ENCODE measurements at regions not wholly inside any gene's neighbourhood (a gene's known extent, or its start where the extent isn't known, plus 50 kb on each side); places are given as distances from the start of the nearest gene placed in this dataset.

DNA sequence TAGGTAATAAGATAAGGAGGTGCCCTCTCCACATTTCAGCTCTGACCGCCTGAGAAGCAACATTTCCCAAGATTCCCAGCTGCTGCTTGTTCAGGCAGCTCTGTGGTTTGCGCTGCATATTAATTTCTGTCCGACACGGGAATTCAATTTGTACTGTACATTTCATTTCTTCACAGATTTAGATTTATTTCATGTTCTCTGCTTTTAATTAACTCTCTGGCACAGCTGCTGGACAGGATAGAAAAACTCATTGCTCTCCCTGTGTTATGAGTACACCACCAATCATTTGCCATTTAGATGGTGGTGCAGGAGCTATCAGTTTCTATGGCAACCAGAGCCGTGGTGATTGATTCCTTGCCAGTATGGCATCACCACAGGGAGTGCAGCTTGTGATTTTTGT, 558.5 kb downstream of the DMRTA1 start:
- TF ChIP-seq EZH2 (IDR thresholded peaks at IDR 0.05; ENCODE audit: insufficient read depth, poor library complexity, severe bottlenecking) (no peak), EZH2phosphoT487 (IDR thresholded peaks at IDR 0.05; ENCODE audit: insufficient read depth, low read depth) (no peak)
